GM12875 (cell line): ENCODE measurements at regions not wholly inside any gene's neighbourhood (a gene's known extent, or its start where the extent isn't known, plus 50 kb on each side); places are given as distances from the start of the nearest gene placed in this dataset.

ENCODE experiments used
- H3K4me3 ChIP-seq: one replicate; pipeline ENCODE4 v1.5.1; 2011; ENCODE audit warnings: low read depth, low read length, control low read depth
- CTCF ChIP-seq: IDR thresholded peaks from 2 replicates; pipeline ENCODE4 v1.5.1; 2011; ENCODE audit warnings: low read depth, mild to moderate bottlenecking, control low read depth, inconsistent platforms, low read length, moderate library complexity, borderline replicate concordance; ENCODE audit not compliant: insufficient read depth

GRCh38 chr4:54945838-54946237 lies 179.6 kb downstream of the KDR start:
- TF ChIP-seq CTCF, result no peak
- no peak overlapping the region for H3K4me3 ChIP-seq

- TF ChIP-seq CTCF, result no peak
- H3K4me3 ChIP-seq, result no peak overlapping the region
These were observed 182.7 kb downstream of the KDR start for GRCh38 chr4:54942721-54943120.

- no peak for TF ChIP-seq CTCF
These were observed 183.3 kb downstream of the KDR start for GRCh38 chr4:54941994-54942552.

GRCh38 chr4:54940996-54941865 lies 184.2 kb downstream of the KDR start:
- H3K4me3 ChIP-seq, result no peak overlapping the region
- TF ChIP-seq CTCF, result no peak

More at GRCh38 chr4:54941994-54942552, 183.3 kb downstream of the KDR start:
- no peak overlapping the region for H3K4me3 ChIP-seq

GRCh38 chr4:54937501-54937900 lies 187.9 kb downstream of the KDR start:
- no peak for TF ChIP-seq CTCF
- no peak overlapping the region for H3K4me3 ChIP-seq

GRCh38 chr4:54933579-54933978 lies 191.8 kb downstream of the KDR start:
- no peak overlapping the region for H3K4me3 ChIP-seq
- no peak for TF ChIP-seq CTCF

GRCh38 chr4:54930226-54930625 lies 195.2 kb downstream of the KDR start:
- no peak overlapping the region for H3K4me3 ChIP-seq
- TF ChIP-seq CTCF, result no peak
